ENCODE measurements at regions not wholly inside any gene's neighbourhood (a gene's known extent, or its start where the extent isn't known, plus 50 kb on each side); places are given as distances from the start of the nearest gene placed in this dataset.

DNA sequence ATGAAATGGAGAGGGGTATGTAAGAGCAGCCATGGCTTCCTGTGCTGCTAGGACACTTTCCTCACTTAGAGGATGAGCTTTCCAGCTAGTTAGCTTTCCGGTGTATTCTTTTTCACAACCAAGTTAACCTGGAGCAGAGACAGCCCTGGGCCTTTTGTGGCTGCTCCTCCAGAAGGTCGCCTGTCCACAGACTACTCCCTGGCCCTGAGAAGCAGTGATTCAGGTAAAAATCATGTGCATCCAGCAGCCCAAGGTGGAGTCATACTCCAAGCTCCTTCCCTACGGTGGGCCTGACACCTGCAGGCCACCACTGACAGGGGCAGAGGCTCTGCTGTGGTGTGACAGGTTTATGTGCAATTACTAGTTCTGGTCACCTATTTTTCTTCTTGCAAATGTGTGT is 187.2 kb downstream of the ANKRD30B start:
- TF ChIP-seq EP300 (IDR thresholded peaks at IDR 0.05) (no peak), CTCF (IDR thresholded peaks at IDR 0.05) (no peak), POLR2A (IDR thresholded peaks at IDR 0.05) (no peak)
